ENCODE measurements at regions not wholly inside any gene's neighbourhood (a gene's known extent, or its start where the extent isn't known, plus 50 kb on each side); places are given as distances from the start of the nearest gene placed in this dataset.
"Not testable (repeated sequence)": the region's sequence is repeated elsewhere in the genome, so short reads cannot be mapped to it uniquely, and the experiment has no call there.

GRCh38 chr16:82287937-82288336 is 117.9 kb upstream of the MPHOSPH6 start:
- DNase-seq: no peak

- no peak for DNase-seq
Measured at GRCh38 chr16:82282662-82283061, 112.6 kb upstream of the MPHOSPH6 start.

- no peak for DNase-seq
Measured at GRCh38 chr16:82281544-82281943, 111.5 kb upstream of the MPHOSPH6 start.

GRCh38 chr16:82280867-82281266 is 110.8 kb upstream of the MPHOSPH6 start:
- no peak for DNase-seq

GRCh38 chr16:82275349-82275748 is 105.3 kb upstream of the MPHOSPH6 start:
- not testable (repeated sequence) for DNase-seq

- no peak for DNase-seq
Measured at GRCh38 chr16:82271636-82272035, 101.6 kb upstream of the MPHOSPH6 start.

GRCh38 chr16:82267675-82268074 is 97.7 kb upstream of the MPHOSPH6 start:
- not testable (repeated sequence) for DNase-seq

GRCh38 chr16:82265809-82266208 is 95.8 kb upstream of the MPHOSPH6 start:
- DNase-seq: no peak

- DNase-seq: no peak
Measured at GRCh38 chr16:82264756-82265155, 94.7 kb upstream of the MPHOSPH6 start.

GRCh38 chr16:82263521-82264143 is 93.6 kb upstream of the MPHOSPH6 start:
- peak; percentile 28 for DNase-seq

- no peak for DNase-seq
Measured at GRCh38 chr16:82262244-82262643, 92.2 kb upstream of the MPHOSPH6 start.

- DNase-seq: no peak
Measured at GRCh38 chr16:82260212-82260795, 90.3 kb upstream of the MPHOSPH6 start.

GRCh38 chr16:82259731-82260130 is 89.7 kb upstream of the MPHOSPH6 start:
- DNase-seq: no peak

- no peak for DNase-seq
Measured at GRCh38 chr16:82257990-82258389, 88.0 kb upstream of the MPHOSPH6 start.

- DNase-seq: no peak
Measured at GRCh38 chr16:82252582-82252981, 82.6 kb upstream of the MPHOSPH6 start.

- DNase-seq: no peak
Measured at GRCh38 chr16:82248677-82249076, 78.7 kb upstream of the MPHOSPH6 start.

GRCh38 chr16:82248012-82248656 is 78.1 kb upstream of the MPHOSPH6 start:
- no peak for DNase-seq

- no peak for DNase-seq
Measured at GRCh38 chr16:82242201-82242600, 72.2 kb upstream of the MPHOSPH6 start.

- DNase-seq: no peak
Measured at GRCh38 chr16:82241469-82242052, 71.5 kb upstream of the MPHOSPH6 start.

- no peak for DNase-seq
Measured at GRCh38 chr16:82240111-82240510, 70.1 kb upstream of the MPHOSPH6 start.

GRCh38 chr16:82236875-82237274 is 66.9 kb upstream of the MPHOSPH6 start:
- DNase-seq: no peak

- DNase-seq: no peak
Measured at GRCh38 chr16:82236415-82236814, 66.4 kb upstream of the MPHOSPH6 start.

GRCh38 chr16:82232806-82233205 is 62.8 kb upstream of the MPHOSPH6 start:
- DNase-seq: no peak

Measured in NCI-H1105 treated with DMSO at 0.1 percent for 48 hours (cell line).